ENCODE measurements at regions not wholly inside any gene's neighbourhood (a gene's known extent, or its start where the extent isn't known, plus 50 kb on each side); places are given as distances from the start of the nearest gene placed in this dataset.

DNA sequence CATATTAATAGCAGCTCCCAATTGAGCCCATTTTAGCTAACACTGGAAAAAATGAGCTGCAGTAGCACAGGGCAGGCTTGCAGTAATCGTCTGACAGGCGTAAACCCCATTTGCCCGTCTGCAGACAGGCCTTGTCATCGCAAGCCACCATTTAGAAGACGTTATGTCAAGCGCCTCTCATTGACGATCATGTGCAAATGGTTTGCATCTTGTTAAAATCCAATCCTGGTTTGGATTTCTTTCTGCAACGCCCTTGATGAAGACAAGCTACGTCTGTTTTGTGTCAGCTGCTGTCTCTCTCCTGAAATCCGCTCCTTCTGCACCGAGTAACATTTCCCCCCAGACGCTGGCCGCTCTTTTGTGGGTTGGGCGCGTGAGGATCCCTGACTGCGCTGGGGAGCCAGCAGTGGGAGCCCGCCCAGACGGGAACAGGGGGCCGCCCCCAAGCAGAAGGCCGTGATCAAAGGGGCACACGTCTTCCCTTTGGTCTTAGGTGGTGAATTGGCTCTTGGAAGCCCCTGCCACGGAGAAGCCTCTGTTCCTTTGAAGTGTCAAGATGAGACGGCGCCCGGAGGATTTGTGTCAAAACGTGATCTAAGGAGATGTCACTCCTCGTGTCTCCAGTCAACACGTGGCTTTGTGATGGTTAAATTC lies 84.2 kb upstream of the GPC1 start:
- TF ChIP-seq, protein P1, sequence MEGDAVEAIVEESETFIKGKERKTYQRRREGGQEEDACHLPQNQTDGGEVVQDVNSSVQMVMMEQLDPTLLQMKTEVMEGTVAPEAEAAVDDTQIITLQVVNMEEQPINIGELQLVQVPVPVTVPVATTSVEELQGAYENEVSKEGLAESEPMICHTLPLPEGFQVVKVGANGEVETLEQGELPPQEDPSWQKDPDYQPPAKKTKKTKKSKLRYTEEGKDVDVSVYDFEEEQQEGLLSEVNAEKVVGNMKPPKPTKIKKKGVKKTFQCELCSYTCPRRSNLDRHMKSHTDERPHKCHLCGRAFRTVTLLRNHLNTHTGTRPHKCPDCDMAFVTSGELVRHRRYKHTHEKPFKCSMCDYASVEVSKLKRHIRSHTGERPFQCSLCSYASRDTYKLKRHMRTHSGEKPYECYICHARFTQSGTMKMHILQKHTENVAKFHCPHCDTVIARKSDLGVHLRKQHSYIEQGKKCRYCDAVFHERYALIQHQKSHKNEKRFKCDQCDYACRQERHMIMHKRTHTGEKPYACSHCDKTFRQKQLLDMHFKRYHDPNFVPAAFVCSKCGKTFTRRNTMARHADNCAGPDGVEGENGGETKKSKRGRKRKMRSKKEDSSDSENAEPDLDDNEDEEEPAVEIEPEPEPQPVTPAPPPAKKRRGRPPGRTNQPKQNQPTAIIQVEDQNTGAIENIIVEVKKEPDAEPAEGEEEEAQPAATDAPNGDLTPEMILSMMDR (IDR thresholded peaks at IDR 0.05; ENCODE audit: low read depth, low read length, poor library complexity, severe bottlenecking): no peak
- no peak for TF ChIP-seq EZH2phosphoT487 (IDR thresholded peaks at IDR 0.05; ENCODE audit: borderline replicate concordance, low read length)

All from DOHH2 (cell line).